GM13976 (cell line): ENCODE measurements at regions not wholly inside any gene's neighbourhood (a gene's known extent, or its start where the extent isn't known, plus 50 kb on each side); places are given as distances from the start of the nearest gene placed in this dataset.

Source experiments
- DNase-seq: peaks from one replicate; pipeline ENCODE4 v3.0.0; 2012; ENCODE audit warnings: low spot score
- in situ Hi-C: fragments of 300-500 bp; cut with MboI; formaldehyde crosslinking; loops from one replicate; pipeline ENCODE4 v1.12.0; 2022; ENCODE audit warnings: low sequenced_read_pairs, mixed read lengths, inconsistent platforms; ENCODE audit not compliant: unreplicated experiment
- TF ChIP-seq, protein P1 (sequence below): IDR thresholded peaks from 2 replicates; pipeline ENCODE4 v1.5.1; 2012; ENCODE audit warnings: borderline replicate concordance, mild to moderate bottlenecking; ENCODE audit not compliant: insufficient read depth; ENCODE audit errors: extremely low read depth, missing control alignments, control extremely low read depth

DNA sequence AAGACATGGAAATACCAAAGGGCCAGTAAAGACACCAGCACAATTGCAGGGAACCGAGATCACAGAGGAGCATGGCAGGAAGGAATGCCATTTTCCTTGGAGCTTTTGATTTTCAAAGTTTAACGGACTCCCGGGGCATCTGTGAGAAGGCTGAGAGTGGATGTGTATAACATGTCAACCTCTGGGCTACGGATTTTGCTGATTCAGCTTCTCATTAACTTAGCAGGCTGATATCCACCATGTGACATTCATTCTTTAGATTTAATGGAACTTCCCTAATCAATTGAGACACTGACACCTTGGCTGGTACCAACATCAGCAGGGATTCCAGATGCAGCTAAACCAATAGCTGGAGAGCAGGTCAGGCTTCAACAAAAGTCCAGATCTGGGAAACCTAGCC, 496.6 kb upstream of the SPHKAP start:
- no peak for DNase-seq
- in situ Hi-C loops: no loop called here
- TF ChIP-seq, protein P1, sequence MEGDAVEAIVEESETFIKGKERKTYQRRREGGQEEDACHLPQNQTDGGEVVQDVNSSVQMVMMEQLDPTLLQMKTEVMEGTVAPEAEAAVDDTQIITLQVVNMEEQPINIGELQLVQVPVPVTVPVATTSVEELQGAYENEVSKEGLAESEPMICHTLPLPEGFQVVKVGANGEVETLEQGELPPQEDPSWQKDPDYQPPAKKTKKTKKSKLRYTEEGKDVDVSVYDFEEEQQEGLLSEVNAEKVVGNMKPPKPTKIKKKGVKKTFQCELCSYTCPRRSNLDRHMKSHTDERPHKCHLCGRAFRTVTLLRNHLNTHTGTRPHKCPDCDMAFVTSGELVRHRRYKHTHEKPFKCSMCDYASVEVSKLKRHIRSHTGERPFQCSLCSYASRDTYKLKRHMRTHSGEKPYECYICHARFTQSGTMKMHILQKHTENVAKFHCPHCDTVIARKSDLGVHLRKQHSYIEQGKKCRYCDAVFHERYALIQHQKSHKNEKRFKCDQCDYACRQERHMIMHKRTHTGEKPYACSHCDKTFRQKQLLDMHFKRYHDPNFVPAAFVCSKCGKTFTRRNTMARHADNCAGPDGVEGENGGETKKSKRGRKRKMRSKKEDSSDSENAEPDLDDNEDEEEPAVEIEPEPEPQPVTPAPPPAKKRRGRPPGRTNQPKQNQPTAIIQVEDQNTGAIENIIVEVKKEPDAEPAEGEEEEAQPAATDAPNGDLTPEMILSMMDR: no peak

DNA sequence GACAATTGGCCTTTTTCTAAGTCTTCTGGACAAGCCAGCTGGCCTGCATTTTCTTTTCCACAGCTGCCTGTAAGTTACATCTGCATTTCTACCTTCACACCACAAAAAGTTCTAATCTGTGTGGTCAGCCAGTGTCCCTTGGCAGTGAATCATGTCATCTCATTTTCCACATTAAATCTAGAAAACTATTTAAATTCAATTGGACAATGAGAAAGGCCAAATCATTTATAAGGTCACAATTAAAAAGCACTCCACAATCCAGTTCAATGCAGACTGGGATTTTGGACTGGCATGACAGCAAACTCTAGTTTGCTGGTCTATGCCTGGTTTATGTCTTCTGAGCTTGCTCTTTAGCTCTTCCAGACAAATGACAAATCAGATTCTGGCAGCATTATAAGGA, 494.2 kb upstream of the SPHKAP start:
- TF ChIP-seq, protein P1: no peak
- no peak for DNase-seq
- in situ Hi-C loops: no loop called here

DNA sequence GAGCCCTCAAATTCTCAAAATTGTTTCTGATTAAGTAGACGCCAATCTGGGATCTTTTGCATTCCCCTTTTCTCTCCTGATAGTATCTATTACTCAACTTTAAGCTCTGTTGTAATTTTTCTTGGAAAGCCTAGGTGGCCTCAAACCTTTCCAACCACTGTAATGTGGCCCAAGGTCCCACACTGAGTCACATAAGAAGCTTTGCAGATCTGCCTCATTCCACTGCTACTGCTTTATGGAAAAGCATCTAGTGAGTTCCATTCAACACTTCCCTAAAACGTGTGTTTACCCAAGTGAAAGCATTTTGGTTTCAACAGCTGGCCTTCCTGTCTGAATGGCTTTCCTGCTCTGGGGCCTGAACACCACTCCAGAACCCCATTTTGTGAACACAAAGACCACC, 493.6 kb upstream of the SPHKAP start:
- in situ Hi-C loops: no loop called here
- TF ChIP-seq, protein P1: no peak
- no peak for DNase-seq

DNA sequence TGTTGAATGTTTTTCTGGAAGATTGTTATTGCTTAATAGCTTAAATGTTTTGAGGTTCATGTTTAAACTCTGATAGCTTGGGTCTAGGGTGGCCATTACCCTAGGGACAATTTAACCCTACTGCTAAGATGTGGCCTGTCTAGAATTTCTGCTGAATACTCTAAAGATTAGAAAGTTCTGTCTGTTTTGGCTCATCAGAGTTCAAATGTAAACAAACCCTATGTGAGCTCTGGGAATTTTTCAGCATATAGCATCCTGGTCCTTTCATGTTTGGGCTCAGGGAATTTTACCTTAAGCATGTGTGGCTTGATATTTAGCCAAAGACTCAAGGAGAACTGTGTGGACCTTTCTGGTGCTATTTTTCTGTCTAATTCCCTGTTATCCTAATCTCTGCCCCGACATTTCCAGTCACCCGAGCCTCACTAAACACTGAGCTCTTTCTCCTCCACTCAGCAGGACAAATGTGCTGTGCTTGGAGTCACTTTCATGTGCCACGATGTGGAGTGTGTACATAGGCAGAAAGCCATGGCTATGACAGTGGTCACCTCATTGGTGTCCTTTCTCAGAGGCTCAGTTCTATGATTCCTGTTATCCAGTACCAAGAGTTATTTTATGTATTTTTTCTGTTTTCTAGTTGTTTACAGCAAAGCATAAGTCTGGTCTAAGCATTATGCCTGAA, 492.5 kb upstream of the SPHKAP start:
- TF ChIP-seq, protein P1: no peak
- in situ Hi-C loops: no loop called here
- DNase-seq: no peak

DNA sequence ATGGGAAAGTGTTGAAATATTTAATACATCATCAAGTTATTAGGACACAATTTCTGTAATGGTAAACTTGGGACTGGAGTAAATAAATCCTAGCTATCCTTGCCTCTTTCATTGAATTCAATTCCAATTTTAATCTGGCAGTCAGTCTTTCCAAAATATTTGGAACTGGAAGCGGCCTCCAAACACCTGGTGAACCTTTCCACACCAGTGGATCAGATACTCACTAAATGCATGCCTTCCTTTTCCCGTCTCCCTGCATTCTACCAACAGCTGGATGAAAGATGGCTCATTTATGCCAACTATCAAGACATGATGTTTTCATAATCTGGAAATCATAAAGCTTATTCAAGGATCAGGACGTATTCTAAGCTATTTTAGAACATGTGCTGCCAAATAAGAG, 488.2 kb upstream of the SPHKAP start:
- no peak for DNase-seq
- TF ChIP-seq, protein P1: no peak
- in situ Hi-C loops: no loop called here

- DNase-seq: no peak
- in situ Hi-C loops: no loop called here
- TF ChIP-seq, protein P1: no peak
These were observed 483.7 kb upstream of the SPHKAP start for GRCh38 chr2:228665232-228665631.
